NCI-H2029 treated with DMSO at 0.1 percent for 48 hours (cell line): ENCODE measurements at regions not wholly inside any gene's neighbourhood (a gene's known extent, or its start where the extent isn't known, plus 50 kb on each side); places are given as distances from the start of the nearest gene placed in this dataset.

ENCODE experiments used
- DNase-seq: peaks from one replicate; lab custom pipeline; 2025; lab: John Stamatoyannopoulos, UW

DNA sequence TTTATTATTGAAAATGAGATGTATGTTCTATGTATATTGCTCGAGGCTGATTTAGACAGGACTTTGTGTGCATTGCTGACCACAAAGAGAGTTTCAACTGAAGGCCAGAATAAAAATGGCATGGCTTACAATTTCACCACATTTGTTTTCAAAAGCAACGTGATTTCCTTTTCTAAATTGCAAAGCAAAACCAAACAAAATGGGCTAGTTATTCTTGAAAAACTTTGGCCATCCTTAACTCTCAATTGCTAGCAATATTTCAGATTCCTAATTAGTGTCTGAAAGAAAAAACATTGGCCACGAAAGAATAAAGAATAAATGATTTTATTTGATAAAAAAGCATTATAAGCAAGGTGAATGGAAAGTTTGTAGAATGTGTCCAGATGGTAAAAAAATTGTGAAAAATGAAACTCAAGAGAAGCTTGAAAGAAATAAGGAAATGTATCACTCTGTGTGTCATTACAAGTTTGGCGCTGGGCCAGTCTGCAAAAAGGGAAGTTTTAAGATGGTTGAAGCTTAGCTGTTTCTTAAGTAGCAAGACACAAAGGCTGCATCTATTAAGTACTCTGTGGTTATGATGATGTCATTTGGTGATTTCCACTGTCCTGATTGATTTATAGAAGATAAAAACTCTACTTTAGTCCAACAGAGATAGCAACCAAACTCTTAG lies 89.2 kb upstream of the PRLR start:
- no peak for DNase-seq

DNA sequence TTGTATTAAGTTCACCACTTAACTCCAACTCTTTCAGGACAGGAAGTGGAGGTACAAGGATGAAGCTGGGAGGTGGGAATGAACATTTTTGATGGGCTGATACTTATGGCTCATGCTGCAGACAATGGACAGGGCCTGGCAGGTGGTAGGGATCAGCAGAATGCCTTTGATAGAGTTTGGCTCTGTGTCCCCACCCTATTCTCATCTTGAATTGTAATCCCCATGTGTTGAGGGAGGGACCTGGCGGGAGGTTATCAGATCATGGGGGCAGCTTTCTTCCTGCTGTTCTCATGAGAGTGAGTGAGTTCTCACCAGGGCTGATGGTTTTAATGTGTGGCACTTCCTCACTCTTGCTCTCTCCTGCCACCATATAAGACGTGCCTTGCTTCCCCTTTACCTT lies 87.3 kb upstream of the PRLR start:
- DNase-seq, result no peak

DNA sequence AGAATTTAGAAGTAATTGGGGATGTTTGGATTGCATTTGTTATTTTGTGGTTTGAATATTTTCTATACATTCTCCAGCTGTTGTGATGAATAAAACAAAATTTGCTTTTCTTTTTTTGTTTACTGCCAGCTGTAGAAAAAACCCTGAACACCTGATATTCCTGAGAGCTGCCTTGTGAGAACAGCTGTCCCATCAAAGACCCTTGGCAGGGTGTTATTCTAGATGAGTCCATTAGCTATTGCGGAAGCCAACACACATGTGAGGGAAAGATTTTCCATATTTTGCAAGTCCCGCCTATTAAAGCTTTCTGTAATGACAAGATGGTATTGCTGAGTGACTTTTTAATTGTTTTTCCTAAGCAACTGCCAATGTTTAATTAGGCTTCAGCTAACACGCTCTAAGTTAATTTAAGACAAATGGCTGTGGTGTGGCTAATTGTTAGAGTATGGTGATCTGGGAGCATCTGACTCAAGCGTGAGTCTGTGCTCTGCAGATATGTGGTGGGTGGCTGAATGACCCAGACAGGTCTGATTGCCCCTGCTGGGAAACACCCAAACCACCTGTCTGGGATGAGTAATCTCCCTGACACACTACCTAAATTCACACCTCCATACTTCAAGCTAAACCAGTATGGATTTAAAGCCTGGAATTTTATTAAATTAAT lies 86.5 kb upstream of the PRLR start:
- DNase-seq, result no peak

DNA sequence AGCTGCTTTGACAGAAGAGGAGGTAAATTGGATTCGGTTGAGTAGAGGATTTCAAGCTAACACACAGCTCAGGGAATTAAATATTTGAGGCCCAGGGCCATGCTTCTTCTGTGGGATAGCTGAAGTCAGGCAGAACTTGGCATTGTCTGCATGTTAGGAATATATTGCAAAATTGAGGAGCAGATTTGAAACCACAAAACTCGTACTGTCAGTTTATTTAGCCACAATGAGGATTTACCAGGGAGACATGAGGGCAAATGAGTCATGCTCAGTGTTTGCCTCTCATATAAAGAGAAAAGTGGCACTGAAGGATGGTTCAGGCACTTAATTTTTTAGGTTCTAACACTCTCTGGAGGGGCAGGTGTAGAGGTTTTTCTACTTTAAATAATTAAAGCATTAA lies 83.0 kb upstream of the PRLR start:
- DNase-seq, result no peak

DNA sequence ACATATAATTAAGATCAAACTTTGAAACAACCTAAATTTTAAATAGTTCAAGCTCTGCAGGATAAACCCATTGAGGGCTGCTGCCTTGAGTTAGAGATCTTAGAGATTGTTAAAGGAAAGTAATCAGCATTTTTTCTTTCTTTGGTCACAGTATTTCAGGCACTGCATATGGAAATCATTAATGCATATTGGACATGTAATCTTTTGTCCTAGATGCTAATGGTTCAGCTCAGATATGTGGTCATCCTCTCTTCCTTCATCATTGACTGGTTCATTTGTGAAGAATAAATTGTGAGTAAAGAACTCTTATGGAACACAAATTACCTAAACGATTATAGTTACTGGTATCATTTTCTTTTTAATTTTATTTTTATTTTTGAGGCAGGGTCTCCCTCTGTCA lies 82.0 kb upstream of the PRLR start:
- no peak for DNase-seq

DNA sequence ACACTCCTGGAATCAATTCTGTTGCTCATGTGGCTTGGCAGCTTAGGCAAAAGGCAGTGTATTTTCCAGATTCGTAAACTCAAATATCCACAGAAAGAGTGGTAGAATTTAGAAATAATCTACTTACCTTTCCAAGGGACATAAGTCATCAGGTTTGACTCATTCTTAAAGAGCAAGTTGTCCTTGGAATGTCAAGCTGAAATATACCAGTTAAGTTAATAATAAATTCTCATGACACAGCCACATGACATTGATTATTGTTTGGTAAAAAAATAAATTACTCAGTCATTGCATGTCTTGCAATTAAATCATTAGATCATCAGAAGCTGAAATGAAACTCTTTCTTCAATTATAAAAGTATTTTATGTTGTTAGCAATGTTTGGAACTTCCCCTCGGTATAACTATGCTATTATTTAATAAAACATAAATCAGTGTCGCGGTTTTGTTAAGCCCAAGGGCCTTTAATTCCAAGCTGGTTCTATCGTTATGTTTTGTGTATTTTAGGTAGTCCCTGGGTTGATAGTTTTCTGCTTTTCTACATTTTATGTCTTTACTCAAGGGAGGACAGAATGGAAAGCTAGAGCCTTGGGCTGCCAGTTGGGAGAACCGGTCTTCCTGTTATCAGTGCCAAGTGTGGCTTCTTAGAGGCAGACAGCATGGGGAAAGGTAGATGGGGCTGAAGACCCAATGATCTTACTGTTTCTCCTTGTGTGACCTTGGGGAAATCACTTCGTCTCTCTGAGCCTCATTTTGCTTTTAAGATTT lies 79.3 kb upstream of the PRLR start:
- DNase-seq, result no peak

DNA sequence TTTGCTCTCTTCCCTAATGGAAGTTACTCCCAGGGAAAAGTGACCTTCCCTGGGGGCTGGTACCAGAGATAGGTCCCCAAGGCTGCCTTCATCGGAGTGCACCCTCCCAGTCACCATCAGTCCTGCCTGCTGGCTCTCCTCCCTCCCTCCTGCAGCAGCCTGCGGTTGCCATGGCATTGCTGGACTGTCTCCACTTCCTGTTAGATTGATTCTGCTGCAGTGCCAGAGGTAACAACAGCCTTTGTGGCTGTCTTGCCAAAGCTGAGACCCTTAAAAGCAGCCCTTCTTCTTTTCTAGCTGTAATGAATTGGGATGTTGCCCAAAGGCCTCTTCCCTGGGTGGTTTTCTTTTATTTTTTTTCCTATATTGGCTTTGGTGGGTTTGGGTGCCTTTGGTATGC lies 78.1 kb upstream of the PRLR start:
- no peak for DNase-seq

DNA sequence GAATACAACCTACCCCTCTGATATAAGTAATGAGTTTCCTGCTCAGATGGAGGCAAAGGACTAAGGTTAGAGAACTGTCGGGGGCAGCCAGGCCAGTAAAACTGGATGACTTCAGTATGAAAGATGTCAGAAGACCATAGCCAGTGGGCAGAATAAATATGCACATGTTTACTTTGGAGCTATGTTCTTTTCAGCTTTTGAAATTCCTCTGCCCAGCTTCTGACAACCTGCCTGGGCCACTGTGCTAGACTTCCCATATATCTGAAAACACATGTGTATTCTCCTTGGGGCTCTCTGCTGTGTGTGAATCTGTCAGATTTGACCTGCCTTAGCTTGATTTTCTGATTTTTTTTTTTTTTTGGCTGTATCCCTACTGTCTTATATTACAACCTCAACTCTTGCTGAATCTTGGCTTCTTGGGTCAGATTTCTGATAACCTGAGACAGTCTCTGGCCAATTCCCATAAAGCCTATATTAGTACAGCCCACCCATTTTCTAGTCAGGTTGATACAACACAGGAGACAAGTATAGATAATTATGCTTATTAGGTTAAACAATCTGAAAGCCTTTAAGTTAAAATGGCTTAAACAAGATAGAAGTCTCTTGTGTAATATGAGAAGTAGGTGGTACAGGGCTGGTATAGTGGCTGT lies 76.6 kb upstream of the PRLR start:
- no peak for DNase-seq

DNA sequence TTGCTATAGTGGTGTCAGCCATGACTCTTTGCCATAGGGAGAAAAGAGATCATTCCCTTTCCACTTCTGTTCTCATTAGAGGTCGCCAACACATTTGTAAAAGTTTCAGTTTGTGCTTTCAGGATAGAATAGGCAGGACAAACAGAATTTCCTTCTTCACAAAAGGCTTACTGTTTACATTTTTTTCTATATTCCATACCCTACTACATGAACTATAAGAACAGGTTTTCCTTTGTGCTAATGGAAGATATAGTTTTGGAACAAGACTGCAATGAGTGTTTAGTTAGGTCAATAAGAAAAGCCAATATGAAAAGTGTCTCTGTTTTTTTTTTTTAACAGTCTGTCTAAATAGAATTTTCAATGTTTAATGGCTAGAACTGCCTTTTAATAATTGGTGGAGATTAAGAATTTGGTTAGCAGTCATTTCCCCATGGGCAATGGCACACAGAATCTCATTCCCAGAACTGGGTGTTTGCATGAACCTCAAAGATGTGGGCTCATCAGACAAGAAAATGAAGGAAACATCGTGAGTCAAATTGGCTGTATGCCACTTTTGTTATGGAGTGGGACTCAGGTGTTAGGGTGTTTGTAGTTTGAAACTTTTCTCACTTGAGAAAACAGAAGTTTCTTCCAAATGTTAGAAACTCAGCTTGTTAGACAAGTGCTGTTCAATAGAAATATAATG lies 75.2 kb upstream of the PRLR start:
- no peak for DNase-seq

DNA sequence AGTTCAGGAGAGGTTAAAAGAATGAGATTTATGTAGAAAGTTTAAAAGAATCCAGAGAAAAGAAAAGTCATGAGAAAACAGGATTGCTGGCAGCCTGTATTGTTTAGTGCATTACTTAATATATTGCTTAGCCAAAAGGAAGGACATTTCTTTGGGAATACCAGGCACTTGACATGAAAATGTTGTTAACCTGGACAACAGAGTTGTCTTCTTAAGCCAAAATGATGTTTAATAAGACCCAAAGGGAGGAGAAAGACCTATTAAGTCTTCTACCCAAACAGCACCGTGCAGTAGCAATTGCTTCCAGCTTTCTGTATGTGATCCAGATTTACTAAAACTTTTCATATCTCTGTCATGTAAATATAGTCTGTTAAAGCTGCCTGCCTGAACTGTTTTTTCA lies 74.0 kb upstream of the PRLR start:
- DNase-seq, result no peak

DNA sequence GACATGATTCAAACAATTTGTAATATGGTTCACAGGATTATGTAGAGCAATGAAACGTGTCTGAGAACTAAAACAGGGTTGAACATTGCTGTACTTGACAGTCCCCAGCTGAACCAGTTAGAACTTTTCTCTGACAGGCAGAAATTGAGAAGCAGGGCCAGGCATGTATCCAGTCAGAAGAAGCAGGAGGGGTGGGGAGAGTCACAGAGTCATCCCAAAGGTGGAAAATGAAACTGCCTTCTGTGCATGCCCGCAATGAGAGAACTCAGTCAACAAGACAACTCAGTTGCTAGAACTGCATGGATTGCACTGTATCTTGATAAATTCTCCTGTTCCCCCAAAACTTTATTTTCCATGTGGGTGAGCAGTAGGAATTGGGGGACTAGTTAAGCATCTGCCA lies 72.9 kb upstream of the PRLR start:
- DNase-seq, result no peak

DNA sequence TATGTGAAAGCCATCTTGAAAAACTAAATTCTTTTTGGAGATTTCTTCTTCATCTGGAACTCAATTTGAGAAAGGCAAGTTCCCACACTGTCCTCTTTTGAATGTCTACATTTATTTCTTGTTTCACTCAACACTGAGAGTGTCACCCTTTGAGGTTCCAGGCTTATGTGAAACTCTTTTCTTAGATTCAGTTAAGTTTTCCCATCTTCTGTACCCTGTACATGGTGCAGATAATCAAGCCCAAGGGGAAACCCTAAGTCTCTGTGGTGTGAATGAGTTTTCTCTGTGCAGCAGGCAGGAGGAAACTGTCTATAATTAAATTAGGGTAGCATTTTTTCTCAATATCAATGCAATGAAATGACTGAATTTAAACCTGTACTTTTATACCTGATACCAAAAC lies 72.3 kb upstream of the PRLR start:
- DNase-seq, result no peak

DNA sequence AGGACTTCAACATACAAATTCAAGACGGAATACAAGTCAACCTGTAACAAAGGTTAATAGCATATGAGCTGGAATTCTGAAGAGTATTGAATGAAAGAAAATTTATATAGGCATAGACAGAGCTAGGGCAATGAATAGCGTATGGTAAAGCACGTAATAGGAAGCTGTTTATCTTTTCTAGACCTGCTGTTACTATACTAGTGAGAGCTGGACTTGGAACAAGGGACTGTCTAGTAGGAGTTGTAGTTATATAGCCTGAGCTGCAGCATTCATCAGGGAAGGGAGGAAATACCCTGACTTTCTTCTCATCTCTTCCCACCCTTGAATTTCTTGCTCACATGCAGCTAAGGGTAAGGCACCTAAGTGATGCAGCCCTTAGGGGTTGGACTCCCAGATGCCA lies 67.5 kb upstream of the PRLR start:
- no peak for DNase-seq

DNA sequence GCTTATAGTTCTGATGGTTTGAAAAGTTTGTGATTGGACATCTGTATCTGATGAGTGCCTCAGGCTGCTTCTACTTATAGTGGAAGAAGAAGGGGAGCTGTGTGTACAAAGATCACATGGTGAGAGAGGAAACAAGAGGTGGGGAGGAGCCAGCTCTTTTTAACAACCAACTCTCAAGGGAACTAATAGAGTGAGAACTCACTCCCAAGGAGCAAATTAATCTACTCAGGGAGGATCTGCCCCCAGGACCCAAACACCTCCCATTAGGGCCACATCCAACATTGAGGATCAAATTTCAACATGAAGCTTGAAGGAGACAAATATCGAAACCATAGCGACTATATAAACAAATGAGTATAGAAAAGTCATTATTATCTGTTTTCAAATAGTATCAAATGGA lies 64.7 kb upstream of the PRLR start:
- DNase-seq, result no peak

DNA sequence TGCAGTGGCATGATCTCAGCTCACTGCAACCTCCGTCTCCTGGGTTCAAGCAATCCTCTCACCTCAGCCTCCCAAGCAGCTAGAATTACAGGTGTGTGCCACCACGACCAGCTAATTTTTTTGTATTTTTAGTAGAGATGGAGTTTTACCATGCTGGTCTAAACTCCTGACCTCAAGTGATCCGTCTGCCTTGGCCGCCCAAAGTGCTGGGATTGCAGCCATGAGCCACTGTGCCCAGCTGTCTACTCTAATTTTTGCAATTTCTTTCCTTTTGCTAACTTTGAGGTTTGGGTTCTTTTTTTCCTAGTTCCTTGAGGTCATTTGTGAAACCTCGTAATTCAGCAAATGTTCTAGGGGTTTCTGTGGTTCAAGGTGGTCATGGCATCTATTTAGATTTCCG lies 63.7 kb upstream of the PRLR start:
- no peak for DNase-seq

DNA sequence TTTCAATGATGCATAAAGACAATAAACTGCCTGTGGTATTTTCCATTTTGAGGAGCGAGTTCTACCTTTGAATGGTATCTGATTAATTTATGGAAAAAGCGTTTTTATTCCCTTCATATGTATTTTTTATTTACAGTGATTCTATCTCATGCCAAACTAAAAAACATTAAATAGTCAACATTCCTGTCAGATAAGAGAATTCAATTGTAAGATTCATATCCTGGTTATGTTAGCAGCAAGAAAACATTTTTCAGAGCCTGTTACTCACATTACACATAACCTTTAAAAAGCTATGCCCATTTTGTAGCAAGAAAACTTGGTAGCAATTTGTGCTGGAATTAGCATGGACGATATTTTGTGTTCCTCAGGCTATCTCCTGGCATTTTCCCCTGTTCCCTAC lies 55.1 kb upstream of the PRLR start:
- no peak for DNase-seq

DNA sequence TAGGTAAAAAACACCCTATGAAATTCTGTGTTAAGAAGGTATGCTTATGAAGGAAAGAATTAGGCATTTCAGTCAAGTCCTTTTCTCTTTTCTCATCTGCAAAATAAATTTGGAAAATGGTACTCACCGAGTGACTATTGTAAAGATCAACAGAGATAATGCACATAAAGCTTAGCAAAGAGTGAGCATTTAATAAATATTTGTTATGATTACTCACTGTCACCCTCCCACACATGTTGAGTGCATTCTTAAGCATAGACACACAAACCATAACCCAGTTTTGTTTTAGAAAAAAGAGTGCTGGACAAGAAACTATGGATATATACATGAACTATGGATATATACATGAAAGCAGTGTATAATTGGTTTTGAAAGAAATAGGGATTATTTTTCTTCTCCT lies 54.7 kb upstream of the PRLR start:
- DNase-seq, result no peak

DNA sequence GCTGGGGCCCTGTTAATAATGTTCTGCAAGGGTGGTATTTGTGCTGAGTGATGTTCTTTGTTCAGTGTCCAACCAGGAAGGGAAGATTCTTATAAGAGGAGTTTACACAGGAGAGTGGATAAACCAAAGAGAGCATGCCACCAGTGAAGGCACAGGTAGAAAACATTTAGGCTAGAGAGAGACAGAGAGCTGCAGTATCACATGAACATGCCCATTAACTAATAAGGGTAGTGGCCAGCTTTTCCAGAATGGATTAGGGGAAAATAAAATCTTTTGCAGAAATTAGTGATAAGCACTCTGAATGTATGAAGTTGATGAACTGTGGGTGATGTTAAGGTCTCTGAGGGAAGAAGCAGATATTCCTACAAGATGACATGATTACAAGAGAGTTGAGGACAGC lies 54.1 kb upstream of the PRLR start:
- DNase-seq, result no peak

DNA sequence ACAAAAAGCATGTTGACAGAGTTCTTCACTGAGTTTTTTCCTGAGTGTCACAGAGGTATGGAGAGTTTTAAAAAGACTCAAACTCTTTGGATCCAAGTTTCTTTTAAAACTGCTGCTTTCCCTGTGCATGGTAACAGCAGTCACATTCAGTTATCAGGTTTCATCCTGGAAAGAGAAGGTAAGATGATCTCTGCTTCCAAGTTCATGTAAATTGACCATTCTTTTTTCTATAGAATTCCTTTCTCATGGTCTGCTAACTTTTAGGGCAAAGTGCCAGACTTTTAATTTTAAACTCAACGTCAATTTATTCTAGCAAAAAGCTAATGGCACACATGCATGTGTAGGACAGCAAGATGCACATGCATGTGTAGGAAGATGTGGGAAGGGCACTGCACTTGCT lies 52.5 kb upstream of the PRLR start:
- DNase-seq, result no peak

DNA sequence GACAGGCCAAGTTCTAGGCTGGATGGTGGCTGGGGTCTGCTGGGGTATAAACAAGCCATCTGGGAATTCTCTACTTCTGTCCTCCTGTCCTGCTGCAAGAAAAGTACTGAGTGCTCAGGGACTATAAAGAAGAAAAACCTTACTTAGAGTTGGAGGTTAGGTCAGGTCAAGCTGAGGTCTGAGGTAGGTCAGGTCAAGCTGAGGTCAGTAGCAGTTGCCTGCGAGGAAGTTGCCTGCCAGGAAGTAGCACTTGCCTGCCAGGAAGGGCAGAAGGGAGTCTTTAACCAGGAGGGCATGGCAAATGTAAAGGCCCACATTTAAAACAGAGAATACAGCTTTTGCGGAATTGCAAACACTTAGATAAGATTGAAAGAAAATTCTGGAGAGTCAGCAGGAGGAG lies 51.3 kb upstream of the PRLR start:
- DNase-seq, result no peak
